Fibroblast of upper back skin (primary cell): ENCODE measurements at regions not wholly inside any gene's neighbourhood (a gene's known extent, or its start where the extent isn't known, plus 50 kb on each side); places are given as distances from the start of the nearest gene placed in this dataset.
"Not testable (repeated sequence)": the region's sequence is repeated elsewhere in the genome, so short reads cannot be mapped to it uniquely, and the experiment has no call there.

Source experiments
- DNase-seq: peaks from one replicate; pipeline ENCODE4 v3.0.0-alpha.2; 2013

GRCh38 chr15:35937380-35937779, 391.4 kb upstream of the DPH6 start:
- no peak for DNase-seq

DNA sequence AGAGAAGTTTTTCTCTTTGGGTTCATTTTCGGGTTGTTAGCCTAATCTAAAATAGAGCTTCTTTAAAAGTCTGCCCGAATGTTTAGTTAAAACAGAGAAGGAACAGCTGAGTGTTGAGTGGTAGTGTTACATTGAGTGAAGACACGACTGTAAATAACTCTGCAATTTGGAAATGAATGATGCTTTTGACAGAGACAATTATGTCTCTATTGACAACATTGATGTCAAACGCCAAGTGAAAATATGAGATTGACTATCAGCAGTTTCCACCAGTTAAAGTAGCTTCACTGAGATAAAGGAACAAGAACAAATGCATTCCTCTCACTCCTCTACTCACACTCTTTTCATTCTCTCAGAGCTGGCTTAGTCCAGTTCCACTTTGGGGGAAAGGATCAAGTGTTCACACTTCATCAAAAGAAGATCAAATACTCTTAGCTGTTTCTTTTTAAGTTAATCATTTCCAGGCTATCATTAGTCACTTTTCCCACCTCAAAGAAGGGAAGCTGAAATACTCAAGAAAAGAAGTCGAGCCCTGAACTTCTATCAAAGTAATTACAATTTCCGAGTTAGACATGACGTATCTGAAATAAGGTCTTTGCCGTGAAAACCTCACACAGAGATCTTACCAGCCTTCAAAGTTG, 399.1 kb upstream of the DPH6 start:
- DNase-seq, result no peak

GRCh38 chr15:35953424-35953823, 407.5 kb upstream of the DPH6 start:
- DNase-seq, result no peak

GRCh38 chr15:35956056-35956455, 410.1 kb upstream of the DPH6 start:
- no peak for DNase-seq

GRCh38 chr15:35958021-35958420, 412.1 kb upstream of the DPH6 start:
- DNase-seq, result peak; percentile 95

DNA sequence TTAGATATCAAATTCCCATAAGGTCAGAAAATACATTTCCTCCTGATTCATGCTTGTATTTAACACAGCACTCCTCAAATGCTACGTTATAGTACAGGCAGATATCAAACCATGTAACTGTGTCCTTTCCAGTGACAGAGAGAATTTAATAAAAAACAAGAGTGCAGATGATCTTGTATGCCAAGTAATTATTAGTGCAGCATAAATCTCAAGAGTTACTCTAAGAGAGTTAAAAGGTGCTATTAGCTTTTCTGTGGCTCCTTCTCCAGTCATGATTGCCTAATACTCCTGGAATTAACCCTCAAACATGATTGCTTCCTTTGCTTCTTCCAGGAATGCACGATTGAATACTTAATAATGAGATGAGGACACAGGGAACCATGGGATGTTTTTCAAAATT, 413.0 kb upstream of the DPH6 start:
- DNase-seq, result peak; percentile 68

DNA sequence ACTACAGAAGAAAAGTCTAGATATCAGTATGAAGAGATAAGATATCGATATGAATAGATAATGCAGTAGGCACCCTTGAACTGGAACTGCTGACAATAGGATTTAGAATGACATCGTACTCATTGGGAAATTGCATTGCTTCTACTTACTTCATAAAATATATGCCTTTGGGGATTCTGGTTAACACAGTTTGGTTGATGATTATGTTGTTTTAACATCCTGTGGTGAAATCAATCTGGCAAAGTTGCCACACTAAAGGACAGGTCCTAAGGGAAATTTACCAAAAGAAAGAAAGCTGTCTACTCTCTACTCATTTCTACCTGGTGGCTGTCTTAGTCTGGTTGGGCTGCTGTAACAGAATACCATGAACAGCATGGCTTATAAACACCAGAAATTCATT, 417.4 kb upstream of the DPH6 start:
- peak; percentile 58 for DNase-seq

DNA sequence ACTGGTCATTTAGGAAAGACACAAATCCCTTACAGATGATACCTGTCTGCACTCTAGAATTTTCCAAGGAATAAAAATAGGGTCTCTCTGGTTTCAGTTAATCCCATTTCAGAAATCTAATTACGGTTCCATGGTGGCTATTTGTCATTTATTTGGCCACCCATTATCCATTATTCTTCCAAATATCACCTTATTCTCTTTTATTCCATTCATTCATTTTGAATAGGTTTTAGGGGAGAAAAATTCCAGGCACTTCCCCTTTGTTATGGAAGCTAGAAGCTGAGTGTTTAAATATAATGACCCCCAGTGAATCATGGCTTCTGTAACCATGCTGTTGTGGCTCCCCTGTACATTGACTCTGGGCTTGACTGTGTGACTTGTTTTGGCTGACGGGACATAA, 420.8 kb upstream of the DPH6 start:
- DNase-seq, result no peak

GRCh38 chr15:35967968-35968367, 422.0 kb upstream of the DPH6 start:
- not testable (repeated sequence) for DNase-seq

DNA sequence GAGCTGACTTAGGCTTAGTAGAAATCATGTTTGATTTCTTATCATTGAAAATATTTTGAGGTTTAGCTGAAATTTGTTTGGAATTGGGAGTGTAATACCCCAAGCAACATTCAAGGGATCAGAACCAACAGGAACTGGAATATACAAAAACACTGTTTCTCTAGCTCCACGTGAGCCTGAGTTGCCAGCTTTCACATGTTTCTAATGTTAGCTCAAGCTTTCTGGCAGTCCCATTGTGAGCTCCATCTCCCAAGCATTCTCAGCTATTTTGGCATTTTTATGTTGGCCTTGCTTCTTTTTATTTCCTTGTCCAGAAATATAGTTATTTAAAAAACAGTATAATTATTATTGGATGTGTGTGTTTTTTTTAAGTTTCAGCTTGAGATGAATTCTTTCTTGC, 427.1 kb upstream of the DPH6 start:
- no peak for DNase-seq

GRCh38 chr15:35974052-35974451, 428.1 kb upstream of the DPH6 start:
- no peak for DNase-seq

GRCh38 chr15:35975941-35976340, 430.0 kb upstream of the DPH6 start:
- DNase-seq, result no peak

- no peak for DNase-seq
These were observed 433.6 kb upstream of the DPH6 start for GRCh38 chr15:35979608-35980007.

GRCh38 chr15:35980719-35981118, 434.8 kb upstream of the DPH6 start:
- DNase-seq, result peak; percentile 64

GRCh38 chr15:35986191-35986721, 440.3 kb upstream of the DPH6 start:
- DNase-seq, result peak; percentile 46

DNA sequence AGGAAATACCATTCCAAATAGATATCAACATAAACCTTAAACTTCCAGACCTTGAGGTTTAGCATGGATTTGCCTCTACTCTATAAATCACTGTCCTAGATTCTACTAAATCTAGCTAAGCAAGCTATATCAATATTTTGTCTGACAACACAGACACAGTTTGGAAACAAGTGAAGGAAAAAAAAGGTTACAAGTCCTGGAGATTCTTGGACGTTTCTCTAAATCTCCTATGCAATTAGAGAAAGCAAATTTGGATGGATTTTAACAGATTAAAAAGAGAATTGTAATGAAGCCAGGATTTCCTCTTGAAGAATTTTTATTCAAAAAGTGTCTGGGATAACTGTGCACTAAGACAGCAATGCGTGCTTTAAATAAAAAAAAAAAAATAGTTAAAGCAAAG, 441.1 kb upstream of the DPH6 start:
- DNase-seq, result peak; percentile 1

DNA sequence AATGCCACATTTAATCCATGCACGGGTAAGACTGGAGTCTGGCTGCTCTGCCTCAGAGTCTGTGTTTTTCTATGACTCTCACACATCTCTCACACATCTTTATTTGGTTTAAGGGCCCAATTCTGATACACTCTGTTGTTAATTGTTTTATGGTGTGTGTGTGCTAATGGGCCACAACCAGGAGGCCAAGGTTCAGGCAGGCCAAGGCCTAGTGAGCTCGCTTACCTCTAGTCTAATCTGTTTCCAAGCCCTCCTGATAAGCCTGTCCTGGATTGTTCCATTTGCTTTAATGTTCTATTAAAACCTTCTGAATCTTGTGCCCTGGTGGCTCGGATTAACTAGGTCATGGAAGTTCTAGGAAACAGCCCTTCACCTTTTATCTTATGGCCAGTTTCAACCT, 445.4 kb upstream of the DPH6 start:
- no peak for DNase-seq

DNA sequence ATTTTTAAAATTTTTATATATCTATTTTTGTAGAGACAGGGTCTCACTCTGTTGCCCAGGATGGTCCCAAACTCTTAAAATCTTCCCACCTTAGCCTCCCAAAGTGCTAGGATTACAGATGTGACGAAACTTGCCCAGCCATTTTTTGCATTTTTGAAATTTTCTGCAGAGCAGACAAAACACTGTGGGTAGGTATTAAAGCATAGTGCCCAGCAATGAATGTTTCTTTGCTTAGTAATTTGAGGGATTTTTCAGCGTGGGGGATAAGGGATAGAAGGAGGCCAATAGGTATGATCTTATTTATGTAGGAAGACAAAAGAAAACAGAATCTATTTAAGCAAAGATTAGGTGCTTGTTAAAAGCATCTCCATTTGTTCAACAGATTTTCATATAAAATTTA, 446.8 kb upstream of the DPH6 start:
- peak; percentile 26 for DNase-seq

GRCh38 chr15:35993196-35993595, 447.2 kb upstream of the DPH6 start:
- no peak for DNase-seq

DNA sequence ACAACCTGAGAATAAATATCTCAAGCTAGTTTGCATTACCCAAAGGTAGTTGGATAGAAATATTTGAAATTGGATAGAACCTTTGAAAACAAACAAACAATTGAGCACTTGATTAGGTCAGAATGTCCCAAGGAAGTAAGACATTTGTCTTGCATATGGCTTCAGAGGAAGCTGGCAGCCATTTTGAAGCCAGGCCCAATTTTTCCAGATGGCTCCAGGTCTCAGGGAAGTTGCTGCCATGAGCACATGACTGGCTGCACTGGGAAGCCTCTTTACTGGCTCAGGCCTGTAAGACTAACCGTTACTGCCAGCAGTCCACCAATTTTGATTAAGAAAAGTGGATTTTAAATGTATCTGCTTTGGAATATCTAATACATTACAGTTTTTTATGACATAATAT, 448.9 kb upstream of the DPH6 start:
- no peak for DNase-seq

DNA sequence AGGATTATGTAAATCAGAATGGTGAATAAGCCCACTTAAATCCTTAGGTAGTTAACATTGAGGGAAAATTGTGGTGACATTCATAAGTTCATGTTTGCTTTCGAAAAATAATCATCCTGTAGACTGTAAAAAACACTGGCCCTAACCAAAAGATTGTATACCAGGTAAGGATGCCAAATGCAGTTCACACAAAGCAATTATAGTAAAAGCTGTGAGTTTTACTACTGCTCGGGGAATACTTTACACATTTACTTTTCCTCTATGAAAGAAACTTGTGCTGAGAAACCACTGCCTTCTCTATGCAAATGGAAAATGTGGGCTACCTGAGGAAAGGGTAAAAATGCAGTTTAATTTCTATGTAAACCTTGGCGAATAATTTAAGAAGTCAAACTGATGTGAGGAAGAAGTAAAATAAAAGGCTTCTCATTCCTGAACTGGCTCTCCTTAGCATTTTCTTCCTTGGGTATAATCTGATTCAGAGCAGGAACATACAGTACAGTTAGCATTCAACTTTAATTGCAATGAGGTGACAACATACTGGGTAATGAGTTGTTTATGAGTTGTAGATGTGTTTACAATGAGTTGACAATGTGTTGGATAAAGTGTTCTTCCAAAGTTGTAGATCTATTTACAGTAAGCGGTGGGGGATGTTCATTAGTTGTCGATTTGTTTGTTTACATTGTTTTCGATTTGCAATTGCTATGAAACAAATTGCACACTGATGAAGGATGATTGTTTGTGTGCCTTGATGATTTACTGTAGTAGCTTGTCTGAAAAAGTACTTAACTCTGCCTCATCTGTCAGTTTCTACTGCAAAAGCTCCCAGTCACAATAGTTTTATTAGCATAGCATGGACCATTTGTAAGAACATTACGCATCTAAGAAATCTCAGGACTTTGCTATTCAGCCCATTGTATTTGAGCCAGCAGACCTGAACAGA, 453.0 kb upstream of the DPH6 start:
- no peak for DNase-seq

DNA sequence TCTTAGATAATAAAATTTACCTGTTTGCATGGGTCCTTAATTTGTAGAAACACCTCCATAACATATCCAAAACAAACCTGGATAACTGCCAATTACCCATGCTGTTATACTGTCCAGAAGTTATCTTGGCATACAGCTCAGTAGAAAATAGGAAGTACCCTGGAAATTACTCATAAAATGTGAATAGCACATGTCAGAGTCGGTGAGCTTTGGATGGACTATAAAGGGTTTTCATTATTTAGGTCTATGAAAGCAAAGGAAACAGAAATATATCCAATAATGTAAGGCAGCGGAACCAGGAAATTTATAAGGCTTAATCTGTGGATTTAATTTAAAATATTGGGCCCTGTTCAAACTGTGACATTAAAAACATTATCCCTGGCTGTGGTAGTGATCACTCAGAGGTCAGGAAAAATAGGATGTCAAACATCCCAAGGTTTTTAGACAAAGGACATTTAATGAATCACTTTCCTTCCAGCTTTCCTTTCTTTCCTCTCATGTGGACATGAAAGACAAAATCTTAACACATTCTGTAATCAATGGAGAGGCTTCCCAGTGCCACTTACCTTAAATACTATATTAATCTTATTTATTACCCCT, 459.0 kb upstream of the DPH6 start:
- DNase-seq, result no peak

GRCh38 chr15:36005542-36005941, 459.6 kb upstream of the DPH6 start:
- DNase-seq, result no peak

GRCh38 chr15:36007699-36008098, 461.7 kb upstream of the DPH6 start:
- DNase-seq, result no peak
